ENCODE measurements at regions not wholly inside any gene's neighbourhood (a gene's known extent, or its start where the extent isn't known, plus 50 kb on each side); places are given as distances from the start of the nearest gene placed in this dataset.
A peak's percentile ranks its signal among the peaks of the same experiment; 100 is the strongest.

DNA sequence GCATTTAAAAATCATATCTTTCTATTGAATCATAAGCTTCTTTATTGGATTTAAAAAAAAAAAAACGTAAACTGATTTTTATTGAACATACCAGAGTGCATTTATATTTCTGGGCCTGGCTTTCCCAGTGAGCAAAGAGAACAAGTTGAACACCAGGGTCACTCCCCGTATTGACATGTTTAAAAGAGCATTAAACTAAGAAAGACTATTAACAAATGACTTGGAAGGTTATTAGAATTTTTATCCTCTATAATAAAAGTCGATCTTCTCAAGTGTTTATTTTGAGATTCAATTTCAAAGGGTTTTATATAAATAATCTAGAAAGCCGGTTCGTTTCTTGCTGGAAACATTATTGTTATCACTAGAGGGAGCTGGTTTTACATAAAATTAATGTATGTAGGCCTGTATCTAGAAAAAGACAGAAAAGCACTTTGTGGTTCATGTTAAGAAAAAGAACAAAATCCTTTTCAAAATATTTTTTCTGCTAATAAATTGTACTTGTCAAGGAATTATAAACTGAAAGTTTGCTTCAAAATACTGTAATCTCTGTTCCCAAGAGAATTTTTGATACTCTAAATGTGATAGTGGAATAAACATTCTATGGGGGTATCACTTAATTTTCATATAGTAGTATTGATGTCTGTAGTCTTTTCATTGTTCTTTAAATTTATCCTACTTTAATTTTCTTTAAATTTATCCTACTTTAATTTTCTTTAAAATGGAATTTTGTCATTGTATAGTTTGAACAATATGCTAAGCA, 321.8 kb upstream of the MME start:
- DNase-seq: peak in 3 of 4 experiments; percentile 6 to 77 (median 67)

DNA sequence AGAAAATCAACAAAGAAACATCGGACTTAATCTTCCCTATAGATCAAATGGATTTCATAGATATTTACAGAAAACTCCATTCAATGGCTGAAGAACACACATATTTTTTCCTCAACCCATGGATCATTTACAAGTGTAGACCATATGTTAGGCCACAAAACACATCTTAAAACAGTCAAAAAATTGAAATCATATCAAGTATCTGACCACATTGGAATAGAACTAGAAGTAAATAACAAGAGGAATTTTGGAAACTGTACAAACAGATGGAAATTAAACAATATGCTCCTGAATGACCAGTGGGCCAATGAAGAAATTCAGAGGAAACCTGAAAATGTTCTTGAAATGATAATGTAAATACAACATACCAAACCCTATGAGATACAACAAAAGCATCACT, 323.1 kb upstream of the GPR149 start:
- no peak for DNase-seq

- no peak for DNase-seq
These were observed 319.5 kb upstream of the GPR149 start for GRCh38 chr3:154749514-154749913.

- DNase-seq: peak in 2 of 4 experiments; percentile 5 to 16
These were observed 315.9 kb upstream of the GPR149 start for GRCh38 chr3:154745929-154746328.

GRCh38 chr3:154745122-154745521, 315.1 kb upstream of the GPR149 start:
- no peak for DNase-seq

DNA sequence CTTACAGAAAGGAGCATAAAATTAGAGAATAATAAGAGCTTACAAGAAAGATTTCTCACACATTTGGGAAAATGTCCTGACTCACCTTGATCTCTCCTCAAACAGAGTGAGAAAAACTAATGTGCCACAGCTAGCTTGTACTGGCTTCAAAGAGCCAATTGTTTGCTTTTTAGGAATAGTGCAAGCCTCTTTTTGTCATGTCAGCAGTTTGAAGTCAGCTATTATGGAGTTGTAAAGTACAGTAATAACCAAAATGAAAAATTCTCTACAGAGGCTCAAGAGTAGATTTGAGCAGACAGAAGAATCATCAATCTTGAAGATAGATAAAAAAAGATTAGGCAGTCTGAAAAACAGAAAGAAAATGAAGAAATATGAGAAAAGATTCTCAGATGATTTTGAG, 313.4 kb upstream of the GPR149 start:
- DNase-seq: no peak

DNA sequence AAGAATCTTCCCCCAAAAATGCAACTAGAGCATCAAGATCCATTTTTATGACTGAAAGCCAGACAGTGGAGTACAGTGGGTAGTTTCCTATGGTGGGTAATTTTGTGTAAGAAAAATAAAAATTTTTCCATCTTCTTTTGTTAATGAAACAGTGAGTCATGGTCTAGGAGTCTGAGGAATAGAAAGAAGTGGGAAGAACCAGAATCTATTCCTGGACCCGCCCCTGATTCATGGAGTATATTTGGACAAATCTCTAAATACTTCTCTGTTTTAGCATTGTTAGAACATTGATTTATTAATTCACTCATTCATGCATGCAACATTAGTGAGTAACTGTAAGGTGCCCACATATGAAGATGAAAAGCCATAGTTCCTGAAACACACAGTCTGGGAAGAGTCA, 304.5 kb upstream of the GPR149 start:
- DNase-seq: no peak

- peak in 2 of 4 experiments; percentile 5 to 22 for DNase-seq
These were observed 300.2 kb upstream of the GPR149 start for GRCh38 chr3:154730186-154730585.

GRCh38 chr3:154729741-154730140, 299.8 kb upstream of the GPR149 start:
- no peak for DNase-seq

DNA sequence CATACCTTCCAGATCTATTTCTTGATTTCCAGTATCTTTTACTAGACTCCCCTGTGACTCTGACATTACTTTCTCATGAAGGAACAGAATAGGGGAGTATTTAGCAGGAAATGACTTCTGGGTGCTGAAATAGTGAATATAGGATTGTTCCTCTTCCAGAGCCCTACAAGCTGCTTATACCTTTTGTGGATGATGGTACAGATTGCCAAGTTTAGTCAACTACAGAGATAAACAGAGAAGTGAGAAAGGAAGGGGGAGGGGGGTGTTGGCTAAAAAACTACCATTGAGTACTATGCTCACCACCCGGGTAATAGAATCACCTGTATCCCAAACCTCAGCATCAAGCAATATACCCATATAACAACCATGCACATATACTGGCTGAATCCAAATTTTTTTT, 298.3 kb upstream of the GPR149 start:
- no peak for DNase-seq

GRCh38 chr3:154720921-154721320, 290.9 kb upstream of the GPR149 start:
- peak in 2 of 4 experiments; percentile 3 to 32 for DNase-seq

DNA sequence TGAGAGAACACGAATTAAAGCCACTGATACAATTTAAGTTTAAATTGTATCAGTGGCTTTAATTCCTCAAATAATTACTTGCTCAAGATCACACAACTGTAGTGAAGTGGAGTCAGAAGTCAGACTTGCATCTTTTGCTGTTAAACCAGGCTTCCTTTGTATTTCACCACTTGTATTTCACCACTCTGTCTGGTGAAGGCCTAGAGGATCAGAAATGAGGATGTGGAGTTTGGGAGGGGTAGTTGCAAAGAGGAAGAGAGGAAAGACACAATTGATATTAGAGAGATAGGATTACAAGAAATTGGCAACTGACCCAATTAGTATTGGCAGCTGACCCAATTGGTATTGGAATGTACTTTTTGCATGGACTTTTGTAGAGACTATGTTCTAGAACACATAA, 288.1 kb upstream of the GPR149 start:
- DNase-seq: peak; percentile 57 to 88 (median 76)

DNA sequence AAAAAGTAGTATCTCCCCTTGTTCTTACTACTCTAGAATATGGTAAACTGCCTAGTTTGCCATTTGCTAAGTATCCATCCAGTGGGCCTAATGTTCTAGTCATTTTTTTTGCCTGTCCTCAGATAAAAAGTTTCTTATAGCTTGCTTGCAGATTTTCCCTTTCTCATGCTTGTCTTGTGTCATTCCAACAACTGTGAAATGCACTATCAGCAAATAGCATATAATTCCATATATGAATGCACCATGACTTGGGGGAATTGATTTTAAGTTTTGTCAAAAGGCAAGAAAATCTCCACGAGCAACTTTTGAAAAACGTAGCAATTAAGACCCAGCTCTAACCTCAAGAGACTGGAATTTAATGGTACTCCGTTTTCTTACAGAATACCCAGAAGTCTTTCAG, 286.2 kb upstream of the GPR149 start:
- no peak for DNase-seq

DNA sequence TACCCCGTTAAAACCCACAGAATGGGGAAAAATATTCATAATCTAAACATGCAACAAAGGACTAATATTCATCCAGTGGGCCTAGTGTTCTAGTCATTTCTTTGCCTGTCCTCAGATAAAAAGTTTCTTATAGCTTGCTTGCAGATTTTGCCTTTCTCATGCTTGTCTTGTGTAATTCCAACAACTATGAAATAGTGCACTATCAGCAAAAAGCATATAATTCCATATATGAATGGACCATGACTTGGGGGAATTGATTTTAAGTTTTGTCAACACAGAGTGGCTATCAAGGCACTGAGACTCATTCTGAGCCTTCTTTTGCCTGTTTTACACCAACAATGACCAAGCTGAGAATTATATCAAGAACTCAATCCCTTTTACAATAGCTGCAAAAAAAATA, 278.6 kb upstream of the GPR149 start:
- no peak for DNase-seq

- DNase-seq: no peak
These were observed 271.1 kb upstream of the GPR149 start for GRCh38 chr3:154701055-154701454.

DNA sequence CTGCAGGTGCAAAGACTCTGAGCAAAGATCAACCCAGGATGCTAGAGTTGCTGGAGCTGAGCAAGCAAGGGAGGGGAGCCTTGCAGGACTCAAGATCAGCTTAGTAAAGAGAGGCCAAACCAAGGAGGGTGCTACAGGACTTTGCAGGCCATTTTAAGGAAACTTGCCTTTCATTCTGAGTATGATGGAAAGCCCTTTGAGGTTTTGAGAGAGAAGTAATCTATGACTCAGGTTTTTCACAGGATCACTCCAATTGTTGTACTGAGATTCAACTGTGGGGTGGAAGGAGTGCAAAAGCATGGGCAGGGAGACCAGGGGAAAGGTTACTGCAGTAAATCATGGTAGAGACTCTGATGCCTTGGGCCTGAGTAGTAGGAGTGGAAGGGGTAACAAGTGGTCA, 260.4 kb upstream of the GPR149 start:
- DNase-seq: peak in 1 of 4 experiments; percentile 2

DNA sequence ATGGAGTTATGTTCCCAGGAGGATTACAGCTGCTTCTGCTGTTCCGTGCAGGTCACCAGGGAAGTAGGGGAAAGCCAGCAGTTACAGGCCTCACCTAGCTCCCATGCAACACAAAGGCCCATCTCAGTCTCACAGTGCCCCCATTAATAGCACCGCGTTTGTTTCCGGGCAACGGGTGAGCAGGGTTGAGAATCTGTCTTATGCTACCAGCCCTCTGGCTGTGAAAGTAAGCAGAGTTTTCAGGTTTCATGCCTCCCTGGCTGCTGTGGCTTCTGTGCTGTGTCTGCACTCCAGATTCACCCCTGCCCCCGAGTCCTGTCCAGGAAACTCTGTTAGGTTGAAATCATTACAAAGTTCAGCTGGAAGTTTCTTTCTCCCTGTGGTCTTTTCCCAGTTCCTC, 254.4 kb upstream of the GPR149 start:
- no peak for DNase-seq

DNA sequence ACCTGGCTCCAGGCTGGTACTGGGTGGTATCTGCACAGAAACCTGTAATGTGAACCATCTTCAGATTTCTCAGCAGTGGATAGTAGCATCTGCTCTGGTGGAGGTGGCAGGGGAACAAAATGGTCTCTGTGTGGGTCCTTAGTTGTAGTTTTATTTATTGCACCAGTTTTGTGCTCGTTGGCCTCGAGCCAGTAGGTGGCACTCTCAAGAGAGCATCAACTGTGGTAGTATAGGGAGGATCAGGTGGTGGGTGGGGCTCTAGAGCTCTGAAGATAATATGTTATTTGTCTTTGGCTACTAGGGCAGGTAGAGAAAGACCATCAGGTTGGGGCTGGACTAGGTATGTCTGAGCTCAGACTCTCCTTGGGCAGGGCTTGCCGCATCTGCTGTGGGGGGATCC, 254.0 kb upstream of the GPR149 start:
- no peak for DNase-seq

- DNase-seq: no peak
These were observed 248.2 kb upstream of the GPR149 start for GRCh38 chr3:154678041-154678654.

GRCh38 chr3:154668835-154669234, 238.8 kb upstream of the GPR149 start:
- no peak for DNase-seq

DNA sequence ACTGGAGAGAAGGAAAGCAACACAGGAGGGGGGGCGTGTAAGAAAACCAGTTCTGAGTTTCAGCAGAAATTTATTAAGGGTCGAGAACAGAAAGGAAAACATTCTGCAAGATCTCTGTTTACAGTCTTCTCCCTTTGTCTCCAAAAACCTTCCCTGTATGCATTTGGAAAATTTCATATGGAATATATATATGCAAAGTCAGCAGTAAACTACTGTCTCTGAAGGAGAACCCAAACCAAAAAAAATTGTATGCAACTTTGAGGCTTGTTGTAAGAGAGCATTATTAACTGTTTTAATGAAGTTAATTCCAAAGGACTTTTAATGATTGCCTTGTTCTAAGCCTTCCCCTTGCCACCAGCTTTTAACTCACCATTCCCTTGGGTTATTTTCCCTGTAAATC, 238.2 kb upstream of the GPR149 start:
- DNase-seq: no peak

- DNase-seq: no peak
These were observed 236.6 kb upstream of the GPR149 start for GRCh38 chr3:154666542-154666941.

DNA sequence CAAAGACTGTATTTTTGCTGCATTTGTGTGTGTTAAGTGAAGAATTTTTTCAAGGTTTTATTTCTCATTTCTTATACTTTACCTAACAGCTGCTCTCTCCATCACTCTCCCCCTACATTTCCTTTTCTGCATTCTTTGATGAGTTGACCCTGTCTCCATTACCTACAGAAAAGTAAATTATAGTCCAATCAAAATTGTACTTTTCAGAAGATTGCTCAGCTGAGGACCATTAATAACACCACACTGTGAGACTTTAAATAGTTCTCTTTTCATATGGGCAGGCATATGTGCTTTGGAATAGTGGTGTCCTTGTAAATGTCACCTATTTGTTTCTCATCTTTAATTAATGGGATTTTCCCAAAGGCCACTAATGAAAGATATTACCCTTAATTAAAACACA, 234.7 kb upstream of the GPR149 start:
- DNase-seq: no peak

DNA sequence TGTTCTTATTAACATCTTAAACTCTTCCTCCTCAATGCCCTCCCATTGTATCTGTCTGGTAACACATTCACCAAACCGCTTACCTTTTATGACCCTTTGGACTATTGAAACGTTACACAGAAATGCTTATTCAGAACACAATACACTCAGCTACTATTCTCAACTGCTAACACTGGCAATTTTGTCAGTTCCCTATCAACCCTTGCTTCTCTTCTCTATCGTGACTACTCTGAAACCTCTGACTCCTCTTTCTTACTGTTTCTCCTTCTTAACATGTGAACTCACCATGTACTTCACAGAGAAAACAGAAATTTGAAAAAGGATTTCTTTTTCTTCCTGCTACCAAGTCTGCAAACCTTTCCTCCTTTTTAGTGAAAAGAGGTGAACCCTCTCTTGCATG, 232.9 kb upstream of the GPR149 start:
- DNase-seq: no peak

DNA sequence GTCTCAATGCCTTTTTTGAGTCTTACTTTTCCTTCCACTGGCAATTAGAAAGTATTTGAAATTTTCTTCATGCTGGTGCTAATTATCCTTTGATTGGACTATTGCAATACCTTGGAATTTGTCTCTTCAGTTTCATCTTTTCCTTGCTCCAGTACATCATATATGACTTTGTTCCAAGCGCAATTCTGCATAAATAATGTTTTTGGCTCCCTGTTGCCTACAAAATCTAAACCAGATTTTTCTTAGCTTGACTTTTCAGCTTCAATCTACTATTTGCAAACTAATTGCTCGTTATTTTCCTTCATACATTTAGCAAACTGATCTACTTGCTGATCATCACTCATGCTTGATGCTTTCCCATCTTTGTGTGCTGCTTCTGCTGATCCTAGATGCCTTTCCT, 230.8 kb upstream of the GPR149 start:
- no peak for DNase-seq
